ENCODE measurements at regions not wholly inside any gene's neighbourhood (a gene's known extent, or its start where the extent isn't known, plus 50 kb on each side); places are given as distances from the start of the nearest gene placed in this dataset.
"Not testable (repeated sequence)": the region's sequence is repeated elsewhere in the genome, so short reads cannot be mapped to it uniquely, and the experiment has no call there.

GRCh38 chr7:113268757-113269156, 150.4 kb upstream of the SMIM30 start:
- H3K9ac ChIP-seq: no peak overlapping the region
- no peaks in the 10 kb centered on the region for H3K36me3 ChIP-seq
- H3K27ac ChIP-seq: no peak overlapping the region
- no peak overlapping the region for H3K4me3 ChIP-seq
- no peak overlapping the region for H3K4me2 ChIP-seq
- no peaks in the 10 kb centered on the region for H3K27me3 ChIP-seq
- H3K4me1 ChIP-seq: no peaks in the 10 kb centered on the region
- no peaks in the 10 kb centered on the region for H4K20me1 ChIP-seq
- TF ChIP-seq Cebpa-rat (IDR thresholded peaks at IDR 0.05): no peak
- H3K9me3 ChIP-seq (replicated peaks in 1 of 11): peaks cover 11 to 29% (median 18%) of the 10 kb centered on the region in 11 experiments; a peak in 19 of 22 replicates

GRCh38 chr7:113267885-113268284, 149.5 kb upstream of the SMIM30 start:
- Histone ChIP-seq H3K27ac (no peak overlapping the region), H3K4me2 (no peak overlapping the region), H3K9ac (no peak overlapping the region)

GRCh38 chr7:113267271-113267670, 148.9 kb upstream of the SMIM30 start:
- Histone ChIP-seq H3K9me3 (replicated peaks in 1 of 11) (peaks cover 11 to 29% (median 18%) of the 10 kb centered on the region in 11 experiments; a peak in 19 of 22 replicates), H3K27me3 (no peaks in the 10 kb centered on the region), H4K20me1 (no peaks in the 10 kb centered on the region), H3K4me2 (no peak overlapping the region), H3K4me1 (no peaks in the 10 kb centered on the region), H3K4me3 (no peak overlapping the region), H3K36me3 (no peaks in the 10 kb centered on the region), H3K9ac (no peak overlapping the region), H3K27ac (no peak overlapping the region)
- TF ChIP-seq Cebpa-rat (IDR thresholded peaks at IDR 0.05): no peak

More at GRCh38 chr7:113267885-113268284, 149.5 kb upstream of the SMIM30 start:
- Histone ChIP-seq H3K27me3 (no peaks in the 10 kb centered on the region), H3K9me3 (replicated peaks in 1 of 11) (peaks cover 11 to 29% (median 18%) of the 10 kb centered on the region in 11 experiments; a peak in 19 of 22 replicates), H3K36me3 (no peaks in the 10 kb centered on the region), H3K4me1 (no peaks in the 10 kb centered on the region), H3K4me3 (no peak overlapping the region), H4K20me1 (no peaks in the 10 kb centered on the region)
- TF ChIP-seq Cebpa-rat (IDR thresholded peaks at IDR 0.05): no peak

- H3K36me3 ChIP-seq: no peaks in the 10 kb centered on the region
- no peaks in the 10 kb centered on the region for H3K4me1 ChIP-seq
- no peak overlapping the region for H3K4me2 ChIP-seq
- no peaks in the 10 kb centered on the region for H4K20me1 ChIP-seq
- peaks cover under 1 to 11% (median 7%) of the 10 kb centered on the region in 11 experiments; a peak in 16 of 22 replicates for H3K9me3 ChIP-seq (replicated peaks in 1 of 11)
- H3K27me3 ChIP-seq: no peaks in the 10 kb centered on the region
- H3K27ac ChIP-seq: no peak overlapping the region
- no peak for TF ChIP-seq Cebpa-rat (IDR thresholded peaks at IDR 0.05)
- H3K9ac ChIP-seq: no peak overlapping the region
- H3K4me3 ChIP-seq: no peak overlapping the region
Observed at GRCh38 chr7:113263749-113264148, 145.4 kb upstream of the SMIM30 start.

DNA sequence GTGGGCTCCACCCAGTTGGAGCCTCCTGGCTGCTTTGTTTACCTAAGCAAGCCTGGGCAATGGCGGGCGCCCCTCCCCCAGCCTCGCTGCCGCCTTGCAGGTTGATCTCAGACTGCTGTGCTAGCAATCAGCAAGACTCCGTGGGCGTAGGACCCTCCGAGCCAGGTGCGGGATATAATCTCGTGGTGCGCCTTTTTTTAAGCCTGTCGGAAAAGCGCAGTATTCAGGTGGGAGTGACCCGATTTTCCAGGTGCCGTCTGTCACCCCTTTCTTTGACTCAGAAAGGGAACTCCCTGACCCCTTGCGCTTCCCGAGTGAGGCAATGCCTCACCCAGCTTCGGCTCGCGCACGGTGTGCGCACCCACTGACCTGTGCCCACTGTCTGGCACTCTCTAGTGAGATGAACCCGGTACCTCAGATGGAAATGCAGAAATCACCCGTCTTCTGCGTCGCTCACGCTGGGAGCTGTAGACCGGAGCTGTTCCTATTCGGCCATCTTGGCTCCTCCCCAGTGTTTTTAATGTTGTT, 144.9 kb upstream of the SMIM30 start:
- H3K9ac ChIP-seq; H3K4me2 ChIP-seq; H4K20me1 ChIP-seq; H3K27ac ChIP-seq; H3K27me3 ChIP-seq; H3K4me1 ChIP-seq; H3K36me3 ChIP-seq; H3K4me3 ChIP-seq; H3K9me3 ChIP-seq (replicated peaks in 1 of 11): not testable (repeated sequence)

GRCh38 chr7:113256883-113257531, 138.7 kb upstream of the SMIM30 start:
- H3K9ac ChIP-seq: no peak overlapping the region
- H3K27me3 ChIP-seq: no peaks in the 10 kb centered on the region
- no peaks in the 10 kb centered on the region for H3K36me3 ChIP-seq
- H3K4me3 ChIP-seq: no peak overlapping the region
- no peak for TF ChIP-seq Cebpa-rat (IDR thresholded peaks at IDR 0.05)
- no peak overlapping the region for H3K27ac ChIP-seq
- no peak overlapping the region for H3K4me2 ChIP-seq
- H3K9me3 ChIP-seq (replicated peaks in 1 of 11): no peaks in the 10 kb centered on the region
- no peaks in the 10 kb centered on the region for H4K20me1 ChIP-seq
- no peaks in the 10 kb centered on the region for H3K4me1 ChIP-seq

- no peaks in the 10 kb centered on the region for H3K27me3 ChIP-seq
- no peaks in the 10 kb centered on the region for H3K4me1 ChIP-seq
- no peak overlapping the region for H3K4me3 ChIP-seq
- H4K20me1 ChIP-seq: no peaks in the 10 kb centered on the region
- H3K27ac ChIP-seq: no peak overlapping the region
- no peaks in the 10 kb centered on the region for H3K9me3 ChIP-seq (replicated peaks in 1 of 11)
- H3K36me3 ChIP-seq: no peaks in the 10 kb centered on the region
- no peak for TF ChIP-seq Cebpa-rat (IDR thresholded peaks at IDR 0.05)
- no peak overlapping the region for H3K4me2 ChIP-seq
- H3K9ac ChIP-seq: no peak overlapping the region
Observed at GRCh38 chr7:113247198-113247597, 128.8 kb upstream of the SMIM30 start.

GRCh38 chr7:113246738-113247137, 128.4 kb upstream of the SMIM30 start:
- H3K4me2 ChIP-seq: no peak overlapping the region
- no peaks in the 10 kb centered on the region for H3K4me1 ChIP-seq
- H3K27me3 ChIP-seq: no peaks in the 10 kb centered on the region
- no peak overlapping the region for H3K27ac ChIP-seq
- no peaks in the 10 kb centered on the region for H3K9me3 ChIP-seq (replicated peaks in 1 of 11)
- H4K20me1 ChIP-seq: no peaks in the 10 kb centered on the region
- no peaks in the 10 kb centered on the region for H3K36me3 ChIP-seq
- H3K4me3 ChIP-seq: no peak overlapping the region
- H3K9ac ChIP-seq: no peak overlapping the region
- TF ChIP-seq Cebpa-rat (IDR thresholded peaks at IDR 0.05): no peak

- H3K27ac ChIP-seq: no peak overlapping the region
- no peak for TF ChIP-seq Cebpa-rat (IDR thresholded peaks at IDR 0.05)
- H4K20me1 ChIP-seq: no peaks in the 10 kb centered on the region
- no peak overlapping the region for H3K9ac ChIP-seq
- no peak overlapping the region for H3K4me2 ChIP-seq
- no peaks in the 10 kb centered on the region for H3K27me3 ChIP-seq
- no peaks in the 10 kb centered on the region for H3K36me3 ChIP-seq
- H3K4me3 ChIP-seq: no peak overlapping the region
- H3K4me1 ChIP-seq: no peaks in the 10 kb centered on the region
- peaks cover 0 to 4% (median 0%) of the 10 kb centered on the region in 11 experiments; a peak in 2 of 22 replicates for H3K9me3 ChIP-seq (replicated peaks in 1 of 11)
Observed at GRCh38 chr7:113232885-113233284, 114.5 kb upstream of the SMIM30 start.

- Histone ChIP-seq H3K36me3 (no peaks in the 10 kb centered on the region), H3K4me2 (no peak overlapping the region), H3K27ac (no peak overlapping the region), H4K20me1 (no peaks in the 10 kb centered on the region), H3K4me3 (no peak overlapping the region), H3K9me3 (replicated peaks in 1 of 11) (peaks cover 0 to 19% (median 0%) of the 10 kb centered on the region in 11 experiments; a peak in 5 of 22 replicates), H3K9ac (no peak overlapping the region), H3K4me1 (no peaks in the 10 kb centered on the region), H3K27me3 (no peaks in the 10 kb centered on the region)
- no peak for TF ChIP-seq Cebpa-rat (IDR thresholded peaks at IDR 0.05)
Observed at GRCh38 chr7:113230691-113231090, 112.3 kb upstream of the SMIM30 start.
